Peyer's patch (tissue), 4 donors: ENCODE measurements at regions not wholly inside any gene's neighbourhood (a gene's known extent, or its start where the extent isn't known, plus 50 kb on each side); places are given as distances from the start of the nearest gene placed in this dataset.

Source experiments
- DNase-seq, 3 donors: peaks; one replicate each; pipeline ENCODE4 v3.0.0-alpha.2; 2017 to 2019
- H3K27ac ChIP-seq, 4 donors: fragments of 200-600 bp; sonication (generic); one replicate each; pipeline ENCODE4 v1.5.1; 2016 to 2019
- H3K27me3 ChIP-seq, 2 donors: fragments of 200-600 bp; sonication (generic); one replicate each; pipeline ENCODE4 v1.5.1; 2019
- H3K36me3 ChIP-seq, 3 donors: fragments of 200-600 bp; sonication (generic); one replicate each; pipeline ENCODE4 v1.5.1; 2016 to 2019
- H3K4me1 ChIP-seq, 4 donors: fragments of 200-600 bp; sonication (generic); one replicate each; pipeline ENCODE4 v1.5.1; 2016 to 2019
- H3K4me3 ChIP-seq, 4 donors: fragments of 200-600 bp; sonication (generic); 1 replicate in 3 of 4; 2 replicates in 1 of 4; pipeline ENCODE4 v1.5.1; 2016 to 2019; ENCODE audit warnings: mild to moderate bottlenecking in 1 of 4
- H3K9me3 ChIP-seq, 4 donors: fragments of 200-600 bp; sonication (generic); one replicate each; pipeline ENCODE4 v1.5.1; 2016 to 2019; ENCODE audit warnings: mild to moderate bottlenecking in 1 of 4
- CTCF ChIP-seq, 6 experiments: fragments of 450-650 bp in 4 of 6; fragments of 200-600 bp in 2 of 6; sonication (generic) in 1 of 6; IDR thresholded peaks; one replicate each; pipeline ENCODE4 v1.5.1; 2017 to 2019; ENCODE audit warnings: antibody characterized with exemption in 6 of 6, mild to moderate bottlenecking in 3 of 6, moderate library complexity in 1 of 6
- POLR2A ChIP-seq, 2 donors: fragments of 450-650 bp; IDR thresholded peaks; one replicate each; pipeline ENCODE4 v1.5.1; 2017; ENCODE audit warnings: antibody characterized with exemption in 2 of 2, mild to moderate bottlenecking in 2 of 2, moderate library complexity in 2 of 2

DNA sequence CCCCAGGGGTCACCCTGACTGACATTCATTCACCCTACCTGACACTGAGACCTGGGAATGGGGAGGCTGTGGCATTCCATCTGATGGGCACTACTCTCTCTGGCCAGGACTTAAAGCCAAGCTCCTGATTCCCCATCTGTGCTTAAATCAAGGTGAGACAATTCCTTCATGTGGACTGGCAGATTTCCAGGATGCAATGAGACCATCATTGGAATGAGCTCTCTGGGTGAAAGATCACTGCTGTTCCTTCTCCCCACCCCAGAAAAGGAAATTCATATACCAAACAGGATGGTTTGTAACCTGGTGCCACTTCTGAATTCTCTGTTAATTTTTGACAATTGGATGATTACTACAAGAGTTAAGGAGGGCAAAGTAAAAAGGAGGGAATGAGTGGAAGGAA is 354.8 kb downstream of the MID1IP1 start:
- Histone ChIP-seq H3K27me3 (no peaks in the 10 kb centered on the region), H3K4me3 (no peak overlapping the region), H3K4me1 (no peaks in the 10 kb centered on the region), H3K9me3 (no peaks in the 10 kb centered on the region), H3K27ac (no peak overlapping the region), H3K36me3 (no peaks in the 10 kb centered on the region)
- no peak for TF ChIP-seq CTCF (IDR thresholded peaks at IDR 0.05)
- no peak for TF ChIP-seq POLR2A (IDR thresholded peaks at IDR 0.05)
- DNase-seq, result no peak

DNA sequence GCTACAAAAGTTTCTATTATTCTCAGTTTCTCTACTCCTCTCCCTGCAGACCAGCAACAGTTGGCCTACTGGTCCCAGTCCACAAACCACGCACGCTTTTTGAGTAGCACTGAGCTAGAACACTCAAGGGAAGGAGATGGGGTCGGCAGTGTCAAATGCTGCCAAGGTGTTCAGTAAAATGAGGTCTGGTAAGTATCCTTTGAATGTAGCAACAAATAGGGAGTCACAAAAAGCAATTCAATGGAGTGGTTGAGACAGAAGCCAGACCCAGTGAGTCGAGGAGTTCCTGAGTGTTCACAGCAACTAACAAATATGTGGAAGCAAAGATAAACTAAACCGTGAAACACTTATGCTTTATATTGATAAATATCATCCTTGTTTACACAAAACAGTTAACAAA is 355.7 kb downstream of the MID1IP1 start:
- Histone ChIP-seq H3K27me3 (no peaks in the 10 kb centered on the region), H3K27ac (no peak overlapping the region), H3K36me3 (no peaks in the 10 kb centered on the region), H3K4me1 (no peaks in the 10 kb centered on the region), H3K9me3 (no peaks in the 10 kb centered on the region), H3K4me3 (no peak overlapping the region)
- no peak for TF ChIP-seq CTCF (IDR thresholded peaks at IDR 0.05)
- TF ChIP-seq POLR2A (IDR thresholded peaks at IDR 0.05), result no peak
- DNase-seq, result no peak

- no peaks in the 10 kb centered on the region for H3K4me1 ChIP-seq
- H3K4me3 ChIP-seq, result no peak overlapping the region
- H3K9me3 ChIP-seq, result no peaks in the 10 kb centered on the region
- no peaks in the 10 kb centered on the region for H3K36me3 ChIP-seq
- H3K27me3 ChIP-seq, result no peaks in the 10 kb centered on the region
- DNase-seq, result no peak
- no peak for TF ChIP-seq CTCF (IDR thresholded peaks at IDR 0.05)
- TF ChIP-seq POLR2A (IDR thresholded peaks at IDR 0.05), result no peak
- H3K27ac ChIP-seq, result no peak overlapping the region
These were observed 356.5 kb downstream of the MID1IP1 start for GRCh38 chrX:39157796-39158195.

- Histone ChIP-seq H3K9me3 (no peaks in the 10 kb centered on the region), H3K27me3 (no peaks in the 10 kb centered on the region), H3K36me3 (no peaks in the 10 kb centered on the region), H3K4me1 (no peaks in the 10 kb centered on the region), H3K27ac (no peak overlapping the region), H3K4me3 (no peak overlapping the region)
- TF ChIP-seq CTCF (IDR thresholded peaks at IDR 0.05), result no peak
- DNase-seq, result no peak
These were observed 357.8 kb downstream of the MID1IP1 start for GRCh38 chrX:39158801-39159657.

DNA sequence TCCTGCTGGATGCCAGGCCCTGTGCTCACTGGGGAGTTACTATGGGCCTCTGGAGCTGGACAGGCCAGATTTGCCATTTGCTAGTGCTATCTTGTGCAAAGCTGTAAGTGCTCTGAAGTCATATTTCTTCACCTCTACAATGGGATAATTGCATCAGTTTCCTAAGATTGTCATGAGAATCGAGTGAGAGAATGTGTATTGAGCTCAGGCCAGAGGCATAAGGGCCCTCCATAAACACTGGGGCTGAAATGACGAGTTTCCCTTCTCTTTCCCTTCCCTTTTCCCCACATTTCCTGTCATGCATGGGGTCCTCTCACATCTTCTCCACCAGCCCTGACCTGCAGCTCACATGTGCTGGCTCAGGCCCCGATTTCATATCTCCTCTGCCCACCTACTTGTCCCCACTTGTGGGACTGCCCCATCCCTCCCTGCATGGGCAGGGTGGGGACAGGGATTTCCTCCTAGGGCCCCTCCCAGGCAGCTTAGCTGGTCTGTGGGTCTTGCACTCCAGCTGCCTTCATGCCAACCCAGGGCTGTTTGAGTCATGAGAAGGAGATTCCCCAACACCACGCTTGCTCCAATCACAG is 358.8 kb downstream of the MID1IP1 start:
- TF ChIP-seq CTCF (IDR thresholded peaks at IDR 0.05), result no peak
- no peak for TF ChIP-seq POLR2A (IDR thresholded peaks at IDR 0.05)
- Histone ChIP-seq H3K27ac (no peak overlapping the region), H3K4me3 (no peak overlapping the region), H3K9me3 (no peaks in the 10 kb centered on the region), H3K27me3 (no peaks in the 10 kb centered on the region), H3K4me1 (no peaks in the 10 kb centered on the region), H3K36me3 (no peaks in the 10 kb centered on the region)
- DNase-seq, result no peak
